Activated T-cell treated with anti-CD3 and anti-CD28 coated beads, Interleukin-2, amount 50 U/mL, for 24 hours (primary cell): ENCODE measurements at regions not wholly inside any gene's neighbourhood (a gene's known extent, or its start where the extent isn't known, plus 50 kb on each side); places are given as distances from the start of the nearest gene placed in this dataset.

Source experiments
- DNase-seq: peaks from one replicate; pipeline ENCODE4 v3.0.0-alpha.2; 2020
- H3K27ac Mint-ChIP-seq: 2 replicates; pipeline ENCODE4 v1.8.0; 2020; ENCODE audit warnings: mild to moderate bottlenecking, mixed read lengths
- H3K27me3 Mint-ChIP-seq: 2 replicates; pipeline ENCODE4 v1.8.0; 2020; ENCODE audit warnings: mixed read lengths
- H3K36me3 Mint-ChIP-seq: 2 replicates; pipeline ENCODE4 v1.8.0; 2020; ENCODE audit warnings: low read depth, mixed read lengths
- H3K4me1 Mint-ChIP-seq: 2 replicates; pipeline ENCODE4 v1.8.0; 2020; ENCODE audit warnings: low read depth, mixed read lengths
- H3K4me3 Mint-ChIP-seq: 2 replicates; pipeline ENCODE4 v1.8.0; 2020; ENCODE audit warnings: mild to moderate bottlenecking, moderate library complexity, mixed read lengths
- H3K9me3 Mint-ChIP-seq: 2 replicates; pipeline ENCODE4 v1.8.0; 2020; ENCODE audit warnings: mixed read lengths

DNA sequence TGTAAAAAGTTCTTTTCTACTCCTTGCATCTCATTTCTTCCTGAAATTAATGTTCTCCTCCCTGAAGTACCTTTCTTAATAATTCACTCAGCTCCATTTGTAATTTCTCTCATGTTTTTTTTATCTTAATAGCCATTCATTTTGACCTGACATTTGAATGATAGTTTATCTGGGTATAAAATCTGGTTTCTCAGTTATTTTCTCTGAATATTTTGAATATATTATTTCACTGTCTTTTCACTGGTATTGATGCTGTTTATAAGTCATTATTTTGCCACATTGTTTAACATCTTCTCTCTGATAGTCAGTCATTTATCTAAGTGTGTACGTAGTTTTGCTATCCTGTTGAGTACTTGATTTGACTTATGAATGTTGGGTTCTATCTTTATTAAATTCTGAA, 68.8 kb upstream of the ARHGAP18 start:
- no peaks in the 10 kb centered on the region for H3K4me1 Mint-ChIP-seq
- no peak overlapping the region for H3K27ac Mint-ChIP-seq
- no peaks in the 10 kb centered on the region for H3K27me3 Mint-ChIP-seq

DNA sequence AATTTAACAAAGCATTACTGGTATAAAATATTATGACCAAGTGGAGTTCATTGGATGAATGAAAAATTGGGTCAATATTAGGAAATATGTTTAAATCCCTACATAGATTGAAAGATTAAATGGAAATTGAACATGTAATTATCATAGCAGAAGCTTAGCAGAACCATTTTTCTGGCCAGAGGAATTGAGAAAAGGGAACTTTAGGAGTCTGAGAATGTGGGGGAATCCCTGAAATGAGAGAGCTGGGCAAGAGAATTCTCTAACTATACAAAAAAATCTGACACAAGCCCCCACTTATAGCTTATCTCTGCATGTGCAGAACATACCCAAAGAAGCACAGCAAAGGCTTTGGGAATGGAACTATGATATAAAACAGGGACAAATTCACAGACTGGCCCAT, 67.4 kb upstream of the ARHGAP18 start:
- H3K9me3 Mint-ChIP-seq = peaks cover 10% of the 10 kb centered on the region
- no peaks in the 10 kb centered on the region for H3K4me1 Mint-ChIP-seq

More for the DNA sequence above, 68.8 kb upstream of the ARHGAP18 start:
- H3K36me3 Mint-ChIP-seq = no peaks in the 10 kb centered on the region
- no peak for DNase-seq
- peaks cover 10% of the 10 kb centered on the region for H3K9me3 Mint-ChIP-seq
- no peak overlapping the region for H3K4me3 Mint-ChIP-seq

DNA sequence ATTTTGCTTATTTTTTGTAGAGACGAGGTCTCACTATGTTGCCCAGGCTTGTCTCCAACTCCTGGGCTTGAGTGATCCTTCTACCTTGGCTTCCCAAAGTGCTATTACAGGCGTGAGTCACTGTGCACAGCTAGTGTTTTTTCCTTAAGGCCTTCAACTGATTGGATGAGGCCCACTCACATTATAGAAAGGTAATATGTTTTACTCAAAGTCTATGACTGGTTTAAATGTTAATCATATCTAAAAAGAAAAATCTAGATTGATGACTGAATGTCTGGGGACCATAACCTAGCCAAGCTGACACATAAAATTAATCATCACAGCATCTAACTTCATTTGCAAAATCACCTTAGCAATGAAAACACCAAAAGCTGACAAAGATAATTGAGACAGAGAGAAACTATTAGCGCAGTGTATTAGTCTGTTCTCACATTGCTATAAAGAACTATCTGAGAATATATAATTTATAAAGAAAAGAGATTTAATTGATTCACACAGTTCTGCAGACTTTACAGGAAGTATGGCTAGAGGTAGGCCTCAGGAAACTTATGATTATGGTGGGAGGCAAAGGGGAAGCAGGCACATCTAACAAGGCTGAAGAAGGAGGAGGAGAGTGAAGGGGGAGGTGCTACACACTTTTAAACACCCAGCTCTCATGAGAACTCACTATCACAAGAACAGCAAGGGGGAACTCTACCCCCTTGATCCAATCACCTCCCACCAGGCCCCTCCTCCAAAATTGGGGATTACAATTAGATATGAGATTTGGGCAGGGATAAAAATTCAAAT, 66.8 kb upstream of the ARHGAP18 start:
- H3K9me3 Mint-ChIP-seq = peaks cover 10% of the 10 kb centered on the region
- no peak for DNase-seq
- H3K27ac Mint-ChIP-seq = no peak overlapping the region
- no peak overlapping the region for H3K4me3 Mint-ChIP-seq
- no peaks in the 10 kb centered on the region for H3K36me3 Mint-ChIP-seq
- H3K27me3 Mint-ChIP-seq = peaks cover 5% of the 10 kb centered on the region
- no peaks in the 10 kb centered on the region for H3K4me1 Mint-ChIP-seq

More for the DNA sequence above, 67.4 kb upstream of the ARHGAP18 start:
- H3K27me3 Mint-ChIP-seq = peaks cover 1% of the 10 kb centered on the region
- no peak overlapping the region for H3K4me3 Mint-ChIP-seq
- DNase-seq = no peak
- H3K27ac Mint-ChIP-seq = no peak overlapping the region
- H3K36me3 Mint-ChIP-seq = no peaks in the 10 kb centered on the region

DNA sequence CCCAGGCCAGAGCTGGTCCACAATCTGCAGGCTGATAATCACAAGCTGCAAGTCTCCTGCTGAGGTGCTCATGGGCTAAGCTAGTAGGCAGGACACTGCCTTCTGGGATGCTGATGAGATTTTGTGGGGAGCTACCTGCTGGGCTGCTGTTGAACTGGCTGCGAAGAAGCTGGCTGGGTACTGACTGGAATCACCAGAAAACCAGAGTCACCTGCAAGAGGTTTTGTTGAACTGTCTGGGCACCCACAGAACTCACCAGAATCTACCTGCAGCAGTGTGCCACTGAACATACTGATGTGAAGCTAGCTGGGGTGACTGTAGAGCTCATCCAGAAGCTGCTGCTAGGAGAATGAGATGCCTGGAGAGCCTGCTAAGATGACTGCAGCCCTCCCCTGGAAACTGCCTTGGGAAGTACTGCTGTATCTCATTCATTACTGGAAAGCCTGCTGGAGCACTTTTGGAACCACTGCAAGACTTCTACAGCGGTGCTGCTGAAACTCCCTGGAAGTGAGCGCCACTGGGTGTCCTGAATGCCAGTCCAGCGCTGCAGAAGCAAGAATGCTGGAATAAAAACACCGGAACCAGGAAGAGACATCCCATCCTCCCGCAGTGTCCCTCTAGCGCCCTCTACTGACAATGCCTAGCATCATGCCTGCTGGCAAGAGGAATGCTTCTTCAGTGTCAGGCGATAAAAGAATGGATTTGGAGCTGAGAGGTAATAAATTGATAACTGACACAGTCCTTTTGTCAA, 64.9 kb upstream of the ARHGAP18 start:
- no peak overlapping the region for H3K27ac Mint-ChIP-seq
- peaks cover 10% of the 10 kb centered on the region for H3K9me3 Mint-ChIP-seq
- peaks cover 10% of the 10 kb centered on the region for H3K27me3 Mint-ChIP-seq
- no peaks in the 10 kb centered on the region for H3K36me3 Mint-ChIP-seq
- peak; percentile 56 for DNase-seq
- H3K4me1 Mint-ChIP-seq = no peaks in the 10 kb centered on the region
- no peak overlapping the region for H3K4me3 Mint-ChIP-seq

DNA sequence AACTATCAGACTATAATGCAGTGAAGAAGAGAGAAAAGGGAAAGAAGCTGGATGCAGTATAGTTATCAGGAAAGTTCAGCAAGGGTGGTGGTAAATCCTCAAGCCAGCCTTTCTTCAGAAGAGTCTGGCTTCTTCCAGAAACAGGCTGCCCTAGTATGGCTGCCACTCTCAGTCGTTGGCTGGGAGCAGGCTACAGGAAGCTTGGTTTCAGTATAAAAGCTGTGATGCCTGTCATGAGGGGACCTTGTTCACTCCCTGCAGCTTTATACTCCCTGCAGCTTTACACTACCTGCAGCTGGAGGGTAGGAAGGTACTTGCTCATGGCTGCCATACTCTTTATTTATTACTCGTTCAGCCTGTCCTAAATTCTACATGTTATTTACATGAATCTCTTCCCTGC, 63.3 kb upstream of the ARHGAP18 start:
- H3K36me3 Mint-ChIP-seq = no peaks in the 10 kb centered on the region
- DNase-seq = no peak
- H3K9me3 Mint-ChIP-seq = peaks cover 4% of the 10 kb centered on the region
- H3K4me1 Mint-ChIP-seq = no peaks in the 10 kb centered on the region
- peaks cover 12% of the 10 kb centered on the region for H3K27me3 Mint-ChIP-seq
- H3K27ac Mint-ChIP-seq = no peak overlapping the region
- no peak overlapping the region for H3K4me3 Mint-ChIP-seq

DNA sequence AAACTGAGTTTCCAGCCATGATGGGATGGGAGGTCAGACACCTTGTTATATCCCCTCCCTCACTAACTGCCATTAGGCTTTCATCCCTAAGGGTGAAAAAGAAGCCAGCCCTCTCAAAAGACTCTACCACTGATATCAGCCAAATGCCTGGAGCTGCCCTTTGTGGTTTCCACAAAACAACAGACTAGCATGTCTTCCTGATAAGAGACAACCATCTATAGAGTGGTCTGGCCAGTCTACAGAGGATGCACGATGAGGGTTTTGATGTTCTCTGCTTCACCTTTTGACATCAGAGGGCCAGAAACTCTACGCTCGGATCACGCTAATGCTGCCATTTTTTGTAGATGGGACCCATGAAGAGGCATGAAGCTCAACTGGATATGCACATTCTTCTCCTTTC, 61.7 kb upstream of the ARHGAP18 start:
- Mint-ChIP-seq H3K27ac (no peak overlapping the region), H3K27me3 (peaks cover 15% of the 10 kb centered on the region), H3K9me3 (no peaks in the 10 kb centered on the region), H3K4me1 (peaks cover 10% of the 10 kb centered on the region), H3K36me3 (no peaks in the 10 kb centered on the region), H3K4me3 (no peak overlapping the region)
- no peak for DNase-seq

DNA sequence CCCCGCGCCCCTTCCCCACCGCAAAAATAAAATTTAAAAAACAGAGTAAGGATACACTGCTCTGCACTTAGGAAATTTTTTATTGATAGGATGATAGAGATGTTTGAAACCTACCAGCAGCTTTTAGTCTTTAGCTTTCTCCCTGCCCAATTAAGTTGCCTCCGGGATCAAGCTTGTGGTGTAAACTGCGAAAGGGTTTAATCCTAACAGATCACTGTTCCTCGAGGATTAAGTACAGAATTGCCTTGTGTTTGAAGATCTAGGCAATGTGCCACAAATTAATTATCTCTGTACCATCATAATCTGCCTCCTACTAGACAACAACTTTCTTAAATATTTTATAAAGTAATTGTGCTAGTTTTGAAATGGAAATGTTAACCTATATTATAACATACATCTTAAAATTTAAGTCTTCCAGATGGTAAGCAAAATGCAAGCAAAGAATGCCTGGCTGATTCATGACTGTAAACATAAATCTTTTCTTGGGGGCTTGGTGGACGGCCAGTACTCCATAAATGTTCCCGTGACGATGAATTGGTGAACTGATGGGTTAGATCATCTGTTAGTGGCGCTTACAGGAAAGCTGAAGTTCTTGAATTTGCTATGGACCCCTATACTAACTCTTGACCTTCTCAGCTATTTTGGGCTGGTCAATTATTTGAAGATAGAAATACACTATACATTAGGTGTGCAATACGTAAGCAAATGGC, 58.0 kb upstream of the ARHGAP18 start:
- H3K36me3 Mint-ChIP-seq = no peaks in the 10 kb centered on the region
- H3K9me3 Mint-ChIP-seq = no peaks in the 10 kb centered on the region
- peaks cover 45% of the 10 kb centered on the region for H3K27me3 Mint-ChIP-seq
- DNase-seq = no peak
- peak overlapping the region; percentile 77 for H3K4me3 Mint-ChIP-seq
- no peak overlapping the region for H3K27ac Mint-ChIP-seq
- H3K4me1 Mint-ChIP-seq = peaks cover 17% of the 10 kb centered on the region

DNA sequence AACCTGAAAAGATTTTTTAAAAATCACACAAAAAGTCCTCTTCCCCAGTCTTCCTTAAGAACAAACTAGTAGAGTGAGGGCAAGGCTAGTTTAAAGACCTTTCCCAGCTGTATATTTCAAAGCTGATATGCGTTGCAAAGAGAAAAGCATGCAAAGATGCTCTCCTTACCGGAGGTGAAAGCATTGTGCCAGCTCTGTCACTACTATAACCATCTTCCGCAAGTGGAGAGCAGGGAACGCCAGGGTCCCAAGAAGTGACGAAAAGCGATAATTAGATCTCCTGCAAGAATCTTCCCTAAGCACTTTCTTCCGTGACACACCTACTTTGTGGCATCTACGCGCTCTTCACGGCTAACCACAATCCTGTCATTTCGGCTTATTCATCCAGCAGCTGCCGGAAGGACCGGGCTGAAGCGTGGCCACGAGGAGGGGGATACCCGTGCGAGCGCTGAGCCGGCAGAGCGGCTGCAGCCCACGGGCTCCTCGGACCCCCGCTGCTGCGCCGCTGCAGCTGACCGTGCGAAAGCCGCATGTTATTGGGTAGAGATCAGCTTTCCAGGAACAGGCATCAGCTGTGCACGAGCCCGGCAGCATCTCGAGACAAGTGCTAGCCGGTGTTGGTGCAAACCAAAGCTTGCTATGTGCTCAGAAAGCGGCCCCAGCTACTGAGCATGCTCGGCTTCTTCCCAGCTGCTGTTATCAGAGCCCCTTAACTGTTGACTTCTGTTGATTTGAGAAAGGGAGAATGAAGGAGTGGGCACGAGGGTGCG, 57.2 kb upstream of the ARHGAP18 start:
- H3K4me3 Mint-ChIP-seq = peak overlapping the region; percentile 77
- peaks cover 43% of the 10 kb centered on the region for H3K27me3 Mint-ChIP-seq
- no peaks in the 10 kb centered on the region for H3K36me3 Mint-ChIP-seq
- no peaks in the 10 kb centered on the region for H3K9me3 Mint-ChIP-seq
- peak; percentile 78 for DNase-seq
- peak overlapping the region; percentile 57 for H3K27ac Mint-ChIP-seq
- H3K4me1 Mint-ChIP-seq = peaks cover 17% of the 10 kb centered on the region

DNA sequence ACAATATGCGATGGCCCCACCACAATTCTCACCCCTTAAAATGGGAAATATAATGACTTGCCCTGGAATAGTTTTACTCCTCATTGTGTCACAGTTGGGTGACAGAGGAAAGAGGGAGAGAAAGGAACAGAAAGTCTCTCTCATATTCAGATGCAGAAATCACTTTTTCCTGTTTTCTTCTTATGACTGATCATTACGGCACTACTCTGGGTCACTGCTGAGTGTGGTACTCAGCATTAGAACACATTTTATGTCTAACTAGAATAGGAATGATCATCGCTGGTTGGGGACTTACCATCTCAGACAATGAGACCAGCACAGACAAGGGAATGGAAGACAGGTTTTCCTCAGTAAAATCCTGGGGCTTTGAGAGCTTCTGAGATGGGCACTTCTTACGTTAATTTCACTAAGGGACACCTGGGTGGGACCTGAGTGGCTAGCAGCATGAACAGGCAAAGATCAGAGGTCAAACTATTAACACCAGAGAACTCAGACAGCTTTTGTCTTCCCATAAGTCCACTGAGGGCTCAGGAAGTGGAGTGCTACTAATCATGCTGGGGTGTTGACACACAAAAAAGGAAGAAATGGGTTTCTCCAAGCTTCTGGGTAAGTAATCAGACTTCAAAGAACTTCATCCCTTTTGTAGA, 54.9 kb upstream of the ARHGAP18 start:
- no peak for DNase-seq
- peaks cover 36% of the 10 kb centered on the region for H3K27me3 Mint-ChIP-seq

DNA sequence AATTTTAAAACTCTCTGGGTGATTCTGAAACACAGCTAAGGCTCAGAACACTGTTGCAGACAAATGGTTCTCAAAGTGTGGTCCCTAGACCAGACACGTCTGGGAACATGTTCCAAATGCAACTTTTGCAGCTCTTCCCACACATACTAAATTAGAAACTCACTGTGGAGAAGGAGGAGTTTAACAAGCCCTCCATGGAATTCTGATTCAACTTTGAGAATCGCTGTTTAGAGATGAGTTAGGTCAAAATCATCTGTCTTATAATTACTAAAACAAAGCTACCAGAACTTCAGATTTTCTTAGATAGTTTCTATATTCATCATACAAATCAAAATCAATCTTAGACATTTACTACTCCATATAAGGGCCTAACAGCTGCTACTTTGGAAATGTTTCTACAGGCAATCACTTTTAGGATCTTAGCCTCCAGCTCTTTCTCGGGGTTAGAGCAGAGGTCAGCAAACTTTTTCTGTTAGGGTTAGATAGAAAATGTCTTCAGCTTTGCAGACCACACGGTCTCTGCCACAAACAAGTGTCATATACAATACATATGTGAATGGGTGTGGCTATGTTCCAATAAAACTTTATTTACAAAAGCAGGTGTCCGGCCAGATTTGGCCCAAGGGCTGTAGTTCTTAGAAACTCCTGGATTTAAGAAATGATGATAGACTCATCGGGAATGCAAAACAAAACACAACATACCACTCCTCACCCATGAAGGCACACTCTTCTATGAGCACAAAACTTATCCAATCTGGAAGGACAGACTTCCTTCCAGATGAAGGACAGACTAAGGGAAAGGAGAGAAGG, 50.0 kb upstream of the ARHGAP18 start:
- no peak for DNase-seq
- Mint-ChIP-seq H3K27me3 (peaks cover 18% of the 10 kb centered on the region), H3K4me3 (no peak overlapping the region), H3K9me3 (no peaks in the 10 kb centered on the region), H3K36me3 (no peaks in the 10 kb centered on the region), H3K27ac (no peak overlapping the region), H3K4me1 (no peaks in the 10 kb centered on the region)

More for the DNA sequence above, 54.9 kb upstream of the ARHGAP18 start:
- H3K4me1 Mint-ChIP-seq = peaks cover 17% of the 10 kb centered on the region
- no peak overlapping the region for H3K4me3 Mint-ChIP-seq
- H3K36me3 Mint-ChIP-seq = no peaks in the 10 kb centered on the region
- no peaks in the 10 kb centered on the region for H3K9me3 Mint-ChIP-seq
- H3K27ac Mint-ChIP-seq = no peak overlapping the region
